GM18505 (cell line): ENCODE measurements at regions not wholly inside any gene's neighbourhood (a gene's known extent, or its start where the extent isn't known, plus 50 kb on each side); places are given as distances from the start of the nearest gene placed in this dataset.
"Not testable (repeated sequence)": the region's sequence is repeated elsewhere in the genome, so short reads cannot be mapped to it uniquely, and the experiment has no call there.

Experiments
- ATAC-seq: cut with Tn5 transposase; IDR thresholded peaks from one replicate; pipeline ENCODE4 v1.9.1; 2021; ENCODE audit not compliant: unreplicated experiment
- POLR2A ChIP-seq: IDR thresholded peaks from 4 replicates; pipeline ENCODE4 v1.6.1; 2011; ENCODE audit warnings: borderline replicate concordance; ENCODE audit not compliant: insufficient read depth, insufficient read length; ENCODE audit errors: extremely low read depth

DNA sequence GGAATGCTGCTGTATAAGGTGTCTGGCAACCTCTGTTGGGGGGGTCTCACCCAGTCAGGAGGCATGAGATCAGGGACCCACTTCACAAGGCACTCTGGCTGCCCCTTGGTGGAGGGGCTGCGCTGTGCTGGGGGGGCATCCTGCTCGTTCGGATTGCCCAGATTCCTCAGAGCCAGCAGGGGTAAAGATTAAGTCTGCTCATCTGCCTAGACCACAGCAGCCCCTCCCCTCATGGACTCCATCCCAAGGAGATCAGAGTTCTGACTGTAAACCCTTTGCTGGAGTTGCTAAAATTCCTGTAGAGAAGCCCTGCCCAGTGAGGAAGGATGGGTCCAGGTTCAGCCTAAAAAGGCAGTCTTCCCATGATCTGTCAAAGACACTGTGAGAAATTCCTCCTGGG lies 262.0 kb upstream of the C9orf72 start:
- no peak for ATAC-seq
- no peak for TF ChIP-seq POLR2A

DNA sequence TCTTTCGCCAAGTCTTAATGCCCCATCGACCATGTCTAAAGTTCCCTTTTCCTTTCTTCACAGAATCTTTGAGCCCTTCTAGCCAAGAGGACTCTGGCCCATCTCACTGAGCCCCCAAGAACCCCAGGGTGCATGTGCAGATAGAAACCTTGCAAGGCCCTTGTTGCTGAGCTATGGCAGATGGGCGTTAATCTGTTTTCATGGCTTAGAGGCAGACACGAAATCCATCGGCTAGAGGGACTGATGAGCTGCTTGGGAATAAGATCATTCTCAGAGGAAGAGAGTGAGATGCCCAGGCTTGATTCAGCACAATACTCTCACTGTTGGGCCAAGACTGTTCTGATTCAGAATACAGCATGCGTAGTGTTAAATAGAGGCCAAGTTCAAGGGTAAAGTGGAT lies 262.5 kb upstream of the C9orf72 start:
- no peak for TF ChIP-seq POLR2A
- ATAC-seq = no peak

DNA sequence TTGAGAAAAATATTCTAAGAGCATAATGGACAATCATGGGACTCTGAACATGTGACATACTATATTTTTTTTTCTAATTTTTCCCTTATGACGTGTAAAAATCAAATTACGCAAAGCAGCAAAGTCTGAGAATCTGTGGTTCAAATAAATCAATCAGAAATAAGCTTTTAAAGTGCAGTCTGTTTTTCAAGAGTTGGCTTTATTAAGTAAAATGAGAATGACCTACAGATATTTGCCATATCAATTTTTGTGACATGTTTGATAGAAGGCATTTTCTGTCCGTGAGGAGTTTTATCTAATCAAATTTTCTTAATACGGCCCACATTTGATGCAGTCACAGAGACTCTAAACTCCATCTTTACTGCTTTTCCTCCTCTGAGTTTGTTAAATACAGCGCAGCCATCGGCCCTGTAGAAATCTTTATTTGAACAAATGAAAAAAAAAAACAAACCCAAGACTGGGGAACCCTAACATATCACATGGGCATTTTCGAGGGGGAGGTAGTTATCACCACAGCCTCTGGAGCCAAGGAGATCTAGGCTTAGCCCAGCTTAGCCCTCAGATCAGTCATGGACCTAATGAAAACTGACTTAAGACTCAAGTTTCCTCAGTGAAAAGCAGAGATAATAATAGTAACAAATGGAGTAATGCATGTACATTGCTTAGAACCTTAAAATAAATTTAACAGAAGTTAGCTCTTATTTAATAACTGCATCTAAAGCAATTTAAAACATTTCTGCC lies 263.6 kb upstream of the C9orf72 start:
- ATAC-seq = no peak
- no peak for TF ChIP-seq POLR2A

DNA sequence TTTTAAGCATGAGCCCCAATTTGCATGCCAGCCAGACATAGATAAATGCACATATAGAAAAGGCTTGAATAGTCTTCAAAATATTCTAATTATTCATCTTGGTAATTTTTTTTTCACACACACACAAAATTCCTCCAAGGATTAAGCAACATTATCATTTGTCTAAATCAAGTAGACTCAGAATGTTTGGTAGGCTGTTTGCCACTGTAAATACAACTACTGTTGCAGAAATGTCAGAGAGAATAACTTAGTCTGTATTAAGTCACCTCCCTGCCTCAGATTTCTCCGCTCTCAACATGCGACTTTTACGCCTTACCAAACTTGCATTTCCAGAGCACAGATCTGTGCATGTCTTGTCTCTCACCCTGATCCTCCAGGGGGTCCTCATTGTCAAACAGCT lies 265.6 kb upstream of the C9orf72 start:
- TF ChIP-seq POLR2A = no peak
- no peak for ATAC-seq

DNA sequence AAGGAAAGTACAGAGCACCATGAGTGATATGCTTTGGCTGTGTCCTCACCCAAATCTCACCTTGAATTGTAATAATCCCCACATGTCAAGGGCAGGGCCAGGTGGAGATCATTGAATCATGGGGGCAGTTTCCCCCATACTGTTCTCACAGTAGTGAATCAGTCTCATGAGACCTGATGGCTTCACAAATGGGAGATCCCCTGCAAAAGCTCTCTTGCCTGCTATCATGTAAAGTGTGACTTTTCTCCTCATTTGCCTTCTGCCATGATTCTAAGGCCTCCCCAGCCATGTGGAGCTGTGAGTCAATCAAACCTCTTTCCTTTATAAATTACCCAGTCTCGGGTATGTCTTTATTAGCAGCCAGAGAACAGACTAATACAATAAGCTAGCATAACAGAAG lies 266.5 kb upstream of the C9orf72 start:
- ATAC-seq = not testable (repeated sequence)

DNA sequence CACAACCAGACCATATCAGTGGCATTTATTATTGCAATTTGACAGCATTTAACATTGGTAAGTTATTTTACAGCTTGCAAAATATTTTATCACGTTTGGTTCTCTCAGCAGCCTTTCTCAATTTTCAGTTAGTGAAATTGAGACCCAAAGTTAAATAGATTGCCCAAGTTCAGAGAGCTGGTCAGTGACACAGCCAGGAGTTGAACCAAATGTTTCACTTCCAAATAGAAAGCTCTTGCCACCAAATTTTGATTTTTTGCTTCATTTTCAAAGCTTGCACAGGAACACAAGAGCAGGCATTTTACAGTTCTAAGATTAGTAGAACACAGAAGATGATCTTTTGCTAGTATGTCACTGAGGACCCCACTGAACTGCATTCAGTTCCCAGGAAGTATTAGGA lies 271.5 kb upstream of the C9orf72 start:
- TF ChIP-seq POLR2A = no peak
- no peak for ATAC-seq

DNA sequence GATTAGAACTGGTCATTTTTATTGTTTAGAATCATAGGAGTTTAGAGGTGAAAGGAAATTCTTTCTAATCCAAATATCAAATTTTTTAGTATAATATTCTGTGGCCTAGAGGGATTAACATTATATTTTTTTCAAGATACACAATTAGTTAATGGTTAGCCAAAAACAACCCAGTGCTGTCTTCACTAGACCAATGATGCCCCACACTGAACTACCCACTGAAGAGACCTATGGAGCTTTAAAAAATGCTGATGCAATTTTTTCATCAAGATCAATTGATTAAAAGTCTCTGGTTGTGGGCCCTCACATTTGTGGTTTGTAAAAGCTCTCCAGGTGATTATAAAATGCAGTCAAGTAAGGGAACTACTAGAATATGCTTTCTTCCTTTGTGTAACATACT lies 274.1 kb upstream of the C9orf72 start:
- ATAC-seq = no peak
- no peak for TF ChIP-seq POLR2A

DNA sequence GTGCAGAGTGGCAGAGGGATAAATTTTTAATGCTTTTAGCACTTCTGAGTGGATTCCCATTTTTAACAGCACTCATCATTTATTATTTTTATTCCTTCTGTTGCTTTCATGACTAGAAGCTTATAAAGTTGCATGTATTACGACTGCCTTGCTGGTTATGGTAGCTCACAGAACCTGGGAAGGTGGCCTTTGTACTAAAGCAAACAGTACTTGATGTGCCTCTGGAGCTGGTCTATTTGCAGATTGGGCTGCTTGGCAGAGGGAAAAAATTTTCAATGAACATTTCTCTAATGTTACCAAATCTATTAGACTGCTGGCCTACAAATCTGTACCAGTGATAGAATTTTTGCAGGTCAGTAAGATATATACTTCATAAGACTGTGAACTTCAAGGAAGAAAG lies 274.5 kb upstream of the C9orf72 start:
- ATAC-seq = no peak
- no peak for TF ChIP-seq POLR2A

DNA sequence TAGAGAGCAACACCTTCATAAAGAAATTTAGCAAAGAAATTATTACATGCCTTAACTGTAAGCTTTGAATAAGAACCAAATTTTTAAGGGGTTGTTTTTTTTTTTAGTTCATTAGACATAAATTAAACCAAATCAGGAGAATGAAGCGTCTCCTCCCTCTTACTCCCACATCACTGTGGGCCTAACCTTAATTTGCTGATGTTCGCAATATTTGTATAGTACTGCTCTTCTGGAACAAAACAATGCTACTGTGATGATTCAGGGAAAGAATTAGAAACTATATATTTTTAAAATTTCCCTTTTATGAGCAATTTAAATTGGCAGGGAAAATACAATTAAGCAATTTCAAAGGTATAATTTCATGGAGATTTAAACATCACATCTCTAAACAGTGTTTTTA lies 275.0 kb upstream of the C9orf72 start:
- no peak for ATAC-seq
- TF ChIP-seq POLR2A = no peak

DNA sequence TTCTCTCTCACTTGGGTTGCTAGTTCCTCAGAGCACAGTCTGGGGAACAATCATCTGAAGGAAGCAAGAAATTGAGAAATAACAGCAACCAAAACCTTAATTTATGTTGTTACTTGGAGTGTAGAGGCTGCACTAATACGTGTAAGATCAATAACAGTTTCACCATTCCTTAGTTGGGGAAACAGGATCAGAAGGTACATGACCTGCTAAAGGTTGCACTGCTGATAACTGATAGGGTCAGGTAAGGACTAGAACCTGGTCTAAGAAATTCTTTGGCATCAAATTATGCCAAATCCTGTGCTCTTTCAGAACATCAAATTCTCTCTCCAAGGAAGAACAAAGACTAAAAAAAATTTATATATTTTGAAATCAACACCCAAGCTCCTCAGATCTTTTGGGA lies 278.6 kb upstream of the C9orf72 start:
- TF ChIP-seq POLR2A = no peak
- ATAC-seq = no peak

DNA sequence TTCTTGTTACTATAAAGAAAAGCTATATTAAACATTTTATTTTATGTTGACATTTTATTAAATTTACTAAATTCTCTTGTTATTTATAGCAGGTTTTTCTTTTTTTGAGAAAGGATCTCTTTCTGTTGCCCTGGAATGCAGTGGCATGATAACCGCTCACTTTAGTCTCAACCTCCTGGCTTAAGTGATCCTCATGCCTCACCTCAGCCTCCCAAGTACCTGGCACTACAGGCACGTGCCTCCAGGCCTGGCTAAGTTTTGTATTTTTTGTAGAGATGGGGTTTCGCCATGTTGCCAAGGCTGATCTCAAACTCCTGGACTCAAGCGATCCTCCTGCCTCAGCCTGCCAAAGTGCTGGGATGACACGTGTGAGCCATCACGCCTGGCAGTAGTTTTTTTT lies 280.2 kb upstream of the C9orf72 start:
- ATAC-seq = no peak
- no peak for TF ChIP-seq POLR2A

DNA sequence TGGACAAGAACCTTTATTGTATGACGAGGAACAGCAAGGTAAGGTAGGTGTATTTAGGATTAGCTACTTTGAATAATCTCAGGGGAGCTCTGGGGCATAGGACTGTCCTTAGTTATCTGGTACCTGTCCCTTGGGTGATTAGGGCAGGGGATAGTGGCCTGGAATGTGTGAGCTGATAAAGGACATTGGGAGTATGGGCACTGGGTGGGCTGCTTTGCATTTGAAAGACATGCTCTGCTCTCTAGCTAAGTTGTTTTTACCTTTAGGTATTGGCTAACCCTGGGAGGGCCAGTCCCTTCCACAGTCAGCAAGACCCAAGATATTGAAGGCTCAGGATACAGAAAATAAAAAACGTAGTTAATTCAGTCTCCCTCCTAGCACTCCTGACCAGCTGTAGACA lies 282.8 kb upstream of the C9orf72 start:
- ATAC-seq = no peak
- TF ChIP-seq POLR2A = no peak

DNA sequence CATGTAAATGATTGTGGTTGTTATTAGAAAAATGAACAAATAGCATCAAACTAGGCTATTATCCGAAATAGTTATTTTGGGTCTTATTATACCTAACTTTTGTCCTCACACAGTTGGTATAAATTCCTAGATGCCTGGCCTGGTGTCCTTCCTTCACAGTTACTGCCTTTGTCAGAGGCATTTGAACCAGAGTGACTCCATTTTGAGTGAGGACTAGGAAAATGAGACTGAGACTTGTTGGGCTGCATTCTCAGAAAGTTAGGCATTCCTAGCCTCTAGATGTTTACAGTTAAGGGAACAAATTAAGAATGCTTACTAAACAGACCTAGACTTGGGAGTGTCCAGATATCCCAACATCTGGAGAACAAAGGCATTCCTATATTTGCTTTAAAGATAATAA lies 283.5 kb upstream of the C9orf72 start:
- no peak for ATAC-seq
- TF ChIP-seq POLR2A = no peak

DNA sequence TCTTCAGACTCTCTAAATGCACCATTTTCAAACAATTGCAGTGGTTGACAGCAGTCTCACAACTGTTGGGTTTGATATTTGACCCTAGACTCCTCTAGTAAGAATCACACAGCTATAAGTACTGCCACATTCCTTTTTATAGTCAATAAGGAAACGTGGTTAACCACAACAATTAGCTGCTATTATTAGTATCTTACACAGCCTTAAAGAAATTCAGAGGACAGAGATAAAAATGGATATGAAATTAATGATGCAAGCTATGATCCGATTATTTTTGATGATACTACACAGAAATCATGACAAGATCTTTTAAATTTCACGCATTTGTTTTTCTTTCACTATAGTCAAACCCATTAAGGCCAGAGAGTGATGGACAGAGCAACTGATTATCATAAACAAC lies 288.6 kb upstream of the C9orf72 start:
- ATAC-seq = no peak
- no peak for TF ChIP-seq POLR2A

DNA sequence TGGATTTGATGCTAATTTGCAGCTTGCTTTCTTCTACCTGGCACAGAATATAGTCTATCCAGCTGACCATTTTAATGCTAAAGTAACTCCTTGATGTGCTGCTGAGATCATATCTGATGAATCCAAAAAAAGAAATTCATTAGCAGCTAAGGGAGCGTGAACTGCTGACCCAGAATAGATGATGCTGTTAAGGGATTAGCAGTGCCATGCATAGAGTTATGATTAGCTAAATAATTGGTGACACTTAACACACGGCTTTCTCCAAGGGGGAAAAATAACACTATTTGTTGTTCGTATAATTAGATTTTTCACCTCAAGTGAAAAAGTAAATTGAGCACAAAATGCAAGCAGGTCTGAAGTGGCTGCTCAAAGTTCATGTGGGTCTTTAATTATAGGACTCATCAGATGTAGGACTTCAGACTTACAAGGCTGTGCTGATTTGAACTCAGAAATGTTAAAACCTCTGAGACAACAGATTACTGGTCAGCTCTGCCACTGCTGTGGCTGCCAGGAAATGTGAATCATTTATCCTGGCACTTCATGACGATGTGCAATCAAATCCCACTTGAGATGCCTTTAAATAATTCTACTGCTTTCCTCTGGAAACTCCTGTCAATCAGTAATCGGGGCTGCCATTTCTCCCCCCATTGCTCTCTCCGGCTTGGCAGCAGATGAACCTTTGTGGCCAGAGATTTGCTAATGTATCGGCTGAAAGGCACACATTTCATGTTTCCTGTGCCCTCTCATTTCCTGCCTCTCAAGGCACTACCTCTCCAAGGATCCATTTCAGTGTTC lies 291.6 kb upstream of the C9orf72 start:
- ATAC-seq = no peak
- no peak for TF ChIP-seq POLR2A

DNA sequence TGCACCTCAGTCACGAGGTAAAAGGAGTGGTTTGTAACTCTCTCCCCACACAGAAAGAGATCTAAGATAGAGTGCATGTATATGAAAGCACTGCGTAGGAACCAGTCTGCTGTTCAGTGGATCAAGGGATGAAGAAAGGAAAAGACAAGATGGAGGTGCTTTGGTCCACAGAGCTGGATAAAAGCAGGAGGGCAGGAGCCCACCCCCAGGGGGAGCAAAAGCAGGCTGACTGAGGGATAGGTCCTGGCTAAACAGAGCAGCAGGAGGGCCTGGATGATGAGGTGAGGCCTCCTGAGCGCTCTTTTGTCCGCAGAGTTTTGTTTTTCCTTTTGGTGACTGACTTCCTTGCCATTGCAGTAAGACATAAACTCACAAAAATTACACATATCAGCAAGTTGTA lies 293.5 kb upstream of the C9orf72 start:
- no peak for ATAC-seq
- no peak for TF ChIP-seq POLR2A
